ENCODE measurements at regions not wholly inside any gene's neighbourhood (a gene's known extent, or its start where the extent isn't known, plus 50 kb on each side); places are given as distances from the start of the nearest gene placed in this dataset.

- DNase-seq, result no peak
Measured at GRCh38 chr5:108437425-108437824, 55.5 kb upstream of the FBXL17 start.

- DNase-seq, result no peak
Measured at GRCh38 chr5:108436696-108437095, 54.8 kb upstream of the FBXL17 start.

- no peak for DNase-seq
Measured at GRCh38 chr5:108433600-108433999, 51.7 kb upstream of the FBXL17 start.

- DNase-seq, result no peak
Measured at GRCh38 chr5:108432024-108432423, 50.1 kb upstream of the FBXL17 start.
